Neural progenitor cell (in vitro differentiated cells): ENCODE measurements at regions not wholly inside any gene's neighbourhood (a gene's known extent, or its start where the extent isn't known, plus 50 kb on each side); places are given as distances from the start of the nearest gene placed in this dataset.

Experiments used
- DNase-seq: peaks from one replicate; pipeline ENCODE4 v3.0.0-alpha.2; 2016; ENCODE audit warnings: low spot score
- H2AFZ ChIP-seq: fragments of 200-600 bp; sonication (generic); replicated peaks from 2 replicates; pipeline ENCODE4 v1.6.1; 2016; ENCODE audit warnings: antibody characterized with exemption
- H3F3A ChIP-seq: fragments of 200-600 bp; sonication (generic); 2 replicates; pipeline ENCODE4 v1.6.1; 2016; ENCODE audit warnings: antibody characterized with exemption, low read depth
- H3K27ac ChIP-seq: fragments of 200-600 bp; sonication (generic); 2 replicates; pipeline ENCODE4 v1.5.1; 2016; ENCODE audit warnings: mild to moderate bottlenecking
- H3K27me3 ChIP-seq: fragments of 200-600 bp; sonication (generic); 2 replicates; pipeline ENCODE4 v1.6.1; 2016; ENCODE audit warnings: mild to moderate bottlenecking, moderate library complexity
- H3K36me3 ChIP-seq: fragments of 200-600 bp; sonication (generic); 2 replicates; pipeline ENCODE4 v1.5.1; 2016
- H3K4me1 ChIP-seq: fragments of 200-600 bp; sonication (generic); 2 replicates; pipeline ENCODE4 v1.6.1; 2016; ENCODE audit warnings: mixed run types
- H3K4me2 ChIP-seq: fragments of 200-600 bp; sonication (generic); 2 replicates; pipeline ENCODE4 v1.6.1; 2016
- H3K4me3 ChIP-seq: fragments of 200-600 bp; sonication (generic); 2 replicates; pipeline ENCODE4 v1.5.1; 2016
- H3K79me2 ChIP-seq: fragments of 200-600 bp; sonication (generic); 2 replicates; pipeline ENCODE4 v1.6.1; 2016; ENCODE audit warnings: low read depth
- H3K9ac ChIP-seq: fragments of 200-600 bp; sonication (generic); 2 replicates; pipeline ENCODE4 v1.6.1; 2016
- H3K9me3 ChIP-seq: fragments of 200-600 bp; sonication (generic); 2 replicates; pipeline ENCODE4 v1.5.1; 2016; ENCODE audit warnings: low read depth
- H4K20me1 ChIP-seq: fragments of 200-600 bp; sonication (generic); 2 replicates; pipeline ENCODE4 v1.6.1; 2016; ENCODE audit warnings: low read depth
- H3K27ac Mint-ChIP-seq: 3 replicates; pipeline ENCODE4 v1.8.0; 2021; ENCODE audit warnings: mixed read lengths
- H3K27me3 Mint-ChIP-seq: 2 replicates; pipeline ENCODE4 v1.8.0; 2022; ENCODE audit warnings: low read depth, mild to moderate bottlenecking, inconsistent platforms, moderate library complexity, mixed read lengths; ENCODE audit not compliant: insufficient read depth
- H3K36me3 Mint-ChIP-seq: 3 replicates; pipeline ENCODE4 v1.8.0; 2021; ENCODE audit warnings: mixed read lengths
- H3K4me1 Mint-ChIP-seq: 3 replicates; pipeline ENCODE4 v1.8.0; 2021; ENCODE audit warnings: mixed read lengths
- H3K4me3 Mint-ChIP-seq: 3 replicates; pipeline ENCODE4 v1.8.0; 2021; ENCODE audit warnings: mild to moderate bottlenecking, moderate library complexity, mixed read lengths
- H3K9me3 Mint-ChIP-seq: 3 replicates; pipeline ENCODE4 v1.8.0; 2020; ENCODE audit warnings: mixed read lengths
- CTCF ChIP-seq: fragments of 200-600 bp; sonication (generic); IDR thresholded peaks from 2 replicates; pipeline ENCODE4 v1.5.1; 2017; ENCODE audit warnings: antibody characterized with exemption, mild to moderate bottlenecking
- EZH2 ChIP-seq: fragments of 200-600 bp; sonication (generic); IDR thresholded peaks from 2 replicates; pipeline ENCODE4 v1.6.1; 2017; ENCODE audit warnings: antibody characterized with exemption, mild to moderate bottlenecking, moderate library complexity
- EZH2phosphoT487 ChIP-seq: fragments of 200-600 bp; sonication (generic); IDR thresholded peaks from 2 replicates; pipeline ENCODE4 v1.6.1; 2017; ENCODE audit warnings: antibody characterized with exemption

- TF ChIP-seq EZH2phosphoT487: no peak
- TF ChIP-seq CTCF: no peak
- no peak for TF ChIP-seq EZH2
- H3K9me3 ChIP-seq: no peaks in the 10 kb centered on the region
- Mint-ChIP-seq H3K4me3 (no peak overlapping the region), H3K27me3 (peaks cover 5% of the 10 kb centered on the region), H3K9me3 (no peaks in the 10 kb centered on the region), H3K36me3 (no peaks in the 10 kb centered on the region), H3K27ac (no peak overlapping the region), H3K4me1 (no peaks in the 10 kb centered on the region)
- H2AFZ ChIP-seq: no peak overlapping the region
- DNase-seq: no peak
- no peaks in the 10 kb centered on the region for H4K20me1 ChIP-seq
- no peak overlapping the region for H3K4me3 ChIP-seq
- no peaks in the 10 kb centered on the region for H3K79me2 ChIP-seq
- H3K27ac ChIP-seq: no peak overlapping the region
- H3F3A ChIP-seq: no peaks in the 10 kb centered on the region
- H3K4me1 ChIP-seq: no peaks in the 10 kb centered on the region
- no peak overlapping the region for H3K9ac ChIP-seq
- no peaks in the 10 kb centered on the region for H3K36me3 ChIP-seq
- H3K4me2 ChIP-seq: no peak overlapping the region
- H3K27me3 ChIP-seq: no peaks in the 10 kb centered on the region
Observed at GRCh38 chr16:48870141-48870540, 260.2 kb upstream of the N4BP1 start.

DNA sequence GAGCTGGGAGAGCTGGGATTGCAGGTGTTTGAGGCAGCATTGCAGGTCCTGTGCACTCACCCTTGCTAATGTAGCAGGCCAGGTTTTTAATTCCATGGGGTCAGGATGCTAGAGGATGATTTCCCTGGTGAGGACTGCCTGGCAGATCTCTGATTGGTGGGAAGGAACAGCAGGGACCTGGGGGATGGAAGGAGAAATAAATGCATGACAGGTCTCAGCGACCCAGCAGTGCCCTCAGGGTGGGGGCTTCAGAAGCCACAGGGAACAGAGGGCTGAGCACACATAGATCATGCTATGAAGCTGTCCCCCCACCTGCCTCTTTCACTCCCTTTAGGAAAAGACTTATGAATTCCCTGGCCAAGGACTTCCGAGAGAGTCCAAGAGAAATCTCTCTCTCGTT, 255.5 kb upstream of the N4BP1 start:
- Mint-ChIP-seq H3K27me3 (peaks cover 7% of the 10 kb centered on the region), H3K36me3 (no peaks in the 10 kb centered on the region), H3K9me3 (no peaks in the 10 kb centered on the region), H3K27ac (no peak overlapping the region), H3K4me1 (peaks cover 4% of the 10 kb centered on the region), H3K4me3 (no peak overlapping the region)
- H3K9ac ChIP-seq: no peak overlapping the region
- no peak overlapping the region for H3K4me3 ChIP-seq
- no peak for TF ChIP-seq EZH2phosphoT487
- no peak for TF ChIP-seq EZH2
- no peak for TF ChIP-seq CTCF
- H3K4me2 ChIP-seq: no peak overlapping the region
- no peaks in the 10 kb centered on the region for H3K4me1 ChIP-seq
- H3K36me3 ChIP-seq: no peaks in the 10 kb centered on the region
- no peak for DNase-seq
- no peaks in the 10 kb centered on the region for H4K20me1 ChIP-seq
- H2AFZ ChIP-seq: no peak overlapping the region
- H3K79me2 ChIP-seq: no peaks in the 10 kb centered on the region
- H3K9me3 ChIP-seq: no peaks in the 10 kb centered on the region
- no peak overlapping the region for H3K27ac ChIP-seq
- H3F3A ChIP-seq: no peaks in the 10 kb centered on the region
- H3K27me3 ChIP-seq: no peaks in the 10 kb centered on the region

DNA sequence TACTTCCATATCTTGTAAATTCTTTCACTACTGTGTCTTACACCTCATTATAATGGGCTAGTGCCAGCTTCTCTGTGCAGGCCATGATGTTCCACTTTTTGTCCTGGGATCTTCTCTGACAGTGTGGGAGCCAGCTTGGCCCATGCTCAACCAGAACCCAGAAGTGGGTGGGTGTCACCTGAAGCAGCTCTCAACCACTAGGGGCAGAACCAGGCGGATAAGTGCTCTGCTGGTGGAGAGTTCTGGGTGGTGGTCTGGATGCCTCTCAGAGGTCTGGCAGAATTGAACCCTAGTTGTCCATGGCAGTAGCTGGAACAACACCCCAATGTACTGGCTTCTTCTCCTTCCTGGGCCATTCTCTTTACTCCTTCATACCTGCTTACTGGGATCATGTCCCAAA, 254.1 kb upstream of the N4BP1 start:
- no peaks in the 10 kb centered on the region for H3K36me3 Mint-ChIP-seq
- no peak overlapping the region for H3K27ac Mint-ChIP-seq
- TF ChIP-seq EZH2phosphoT487: no peak
- peak; percentile 35 for TF ChIP-seq CTCF
- TF ChIP-seq EZH2: no peak
- H3K9me3 Mint-ChIP-seq: no peaks in the 10 kb centered on the region
- Histone ChIP-seq H4K20me1 (no peaks in the 10 kb centered on the region), H3K9ac (no peak overlapping the region), H3K36me3 (no peaks in the 10 kb centered on the region), H3K27ac (no peak overlapping the region), H3K9me3 (no peaks in the 10 kb centered on the region), H3K79me2 (no peaks in the 10 kb centered on the region), H3K4me3 (no peak overlapping the region), H3K4me1 (no peaks in the 10 kb centered on the region), H3K4me2 (no peak overlapping the region), H3K27me3 (no peaks in the 10 kb centered on the region), H2AFZ (no peak overlapping the region), H3F3A (no peaks in the 10 kb centered on the region)
- H3K4me3 Mint-ChIP-seq: no peak overlapping the region
- DNase-seq: no peak
- peaks cover 6% of the 10 kb centered on the region for H3K27me3 Mint-ChIP-seq
- peaks cover 4% of the 10 kb centered on the region for H3K4me1 Mint-ChIP-seq

DNA sequence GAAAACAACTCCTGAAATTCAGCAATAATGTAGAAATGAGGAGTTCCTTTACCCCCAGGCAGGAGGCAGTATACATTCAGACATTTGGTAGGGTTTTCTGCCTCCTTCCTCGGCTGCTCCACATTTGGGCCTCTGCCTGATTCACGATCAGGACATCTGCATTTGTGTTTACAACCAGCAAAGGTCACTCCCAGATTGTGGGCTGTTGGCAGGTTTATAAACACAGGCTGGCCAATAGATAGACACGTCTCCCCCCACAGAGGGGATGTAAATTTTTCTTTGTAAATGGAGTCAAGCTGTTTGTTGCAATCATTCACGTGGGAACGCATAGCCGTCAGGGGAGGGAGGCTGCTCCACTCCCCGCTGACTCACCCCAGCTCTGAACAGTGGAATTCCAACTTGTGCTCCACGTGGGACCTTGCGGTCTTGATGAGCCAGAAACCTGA, 252.1 kb upstream of the N4BP1 start:
- TF ChIP-seq EZH2phosphoT487: no peak
- TF ChIP-seq EZH2: no peak
- TF ChIP-seq CTCF: peak; percentile 52
- Mint-ChIP-seq H3K9me3 (no peaks in the 10 kb centered on the region), H3K27me3 (peaks cover 7% of the 10 kb centered on the region), H3K4me1 (peaks cover 4% of the 10 kb centered on the region), H3K4me3 (no peak overlapping the region), H3K36me3 (no peaks in the 10 kb centered on the region), H3K27ac (no peak overlapping the region)
- Histone ChIP-seq H3K27ac (no peak overlapping the region), H3K36me3 (no peaks in the 10 kb centered on the region), H3F3A (no peaks in the 10 kb centered on the region), H3K4me1 (no peaks in the 10 kb centered on the region), H3K4me2 (no peak overlapping the region), H2AFZ (no peak overlapping the region), H3K9me3 (no peaks in the 10 kb centered on the region), H3K4me3 (no peak overlapping the region), H3K9ac (no peak overlapping the region), H4K20me1 (no peaks in the 10 kb centered on the region), H3K27me3 (no peaks in the 10 kb centered on the region), H3K79me2 (no peaks in the 10 kb centered on the region)
- DNase-seq: peak; percentile 23
